KMS-11 (cell line): ENCODE measurements at regions not wholly inside any gene's neighbourhood (a gene's known extent, or its start where the extent isn't known, plus 50 kb on each side); places are given as distances from the start of the nearest gene placed in this dataset.

Experiments used
- H2AFZ ChIP-seq: fragments of 200-600 bp; sonication (generic); 2 replicates; pipeline ENCODE4 v1.6.1; 2016; ENCODE audit warnings: antibody characterized with exemption, mixed run types, low read depth
- H3K27ac ChIP-seq: fragments of 200-600 bp; sonication (generic); 2 replicates; pipeline ENCODE4 v1.6.1; 2016; ENCODE audit warnings: mild to moderate bottlenecking, mixed run types
- H3K27me3 ChIP-seq: fragments of 200-600 bp; sonication (generic); 2 replicates; pipeline ENCODE4 v1.6.1; 2017; ENCODE audit warnings: mild to moderate bottlenecking, low read depth, mixed run types, moderate library complexity; ENCODE audit not compliant: insufficient read depth
- H3K36me3 ChIP-seq: fragments of 200-600 bp; sonication (generic); 2 replicates; pipeline ENCODE4 v1.6.1; 2017; ENCODE audit warnings: mild to moderate bottlenecking, mixed run types; ENCODE audit not compliant: insufficient read depth
- H3K4me1 ChIP-seq: fragments of 200-600 bp; sonication (generic); 2 replicates; pipeline ENCODE4 v1.6.1; 2016; ENCODE audit warnings: mild to moderate bottlenecking, low read depth, mixed run types; ENCODE audit not compliant: poor library complexity, severe bottlenecking
- H3K4me2 ChIP-seq: fragments of 200-600 bp; sonication (generic); 2 replicates; pipeline ENCODE4 v1.7.0; 2016; ENCODE audit warnings: mild to moderate bottlenecking, mixed run types
- H3K4me3 ChIP-seq: fragments of 200-600 bp; sonication (generic); IDR thresholded peaks from 2 replicates; pipeline ENCODE4 v1.6.1; 2017; ENCODE audit warnings: low read depth, low read length, mixed read lengths; ENCODE audit not compliant: insufficient read depth
- H3K79me2 ChIP-seq: fragments of 200-600 bp; sonication (generic); 2 replicates; pipeline ENCODE4 v1.6.1; 2016; ENCODE audit warnings: low read depth, mixed run types; ENCODE audit not compliant: insufficient read depth
- H3K9ac ChIP-seq: fragments of 200-600 bp; sonication (generic); 2 replicates; pipeline ENCODE4 v1.6.1; 2016; ENCODE audit warnings: mild to moderate bottlenecking, mixed run types
- H4K20me1 ChIP-seq: fragments of 200-600 bp; sonication (generic); 2 replicates; pipeline ENCODE4 v1.6.1; 2016; ENCODE audit warnings: mild to moderate bottlenecking, mixed run types; ENCODE audit not compliant: insufficient read depth
- CTCF ChIP-seq: fragments of 200-600 bp; sonication (generic); conservative IDR thresholded peaks from 2 replicates; pipeline ENCODE4 v1.6.1; 2017; ENCODE audit warnings: low read depth, mild to moderate bottlenecking, antibody characterized with exemption, low read length, moderate library complexity, mixed read lengths

- Histone ChIP-seq H3K4me1 (no peaks in the 10 kb centered on the region), H3K4me3 (no peak overlapping the region), H4K20me1 (no peaks in the 10 kb centered on the region), H2AFZ (no peak overlapping the region), H3K36me3 (no peaks in the 10 kb centered on the region), H3K4me2 (no peak overlapping the region), H3K27me3 (no peaks in the 10 kb centered on the region), H3K27ac (no peak overlapping the region), H3K79me2 (no peaks in the 10 kb centered on the region), H3K9ac (no peak overlapping the region)
- no peak for TF ChIP-seq CTCF
Observed at GRCh38 chr15:69848096-69848495, 249.6 kb downstream of the TLE3 start.

GRCh38 chr15:69848551-69849231 is 249.0 kb downstream of the TLE3 start:
- Histone ChIP-seq H3K36me3 (no peaks in the 10 kb centered on the region), H2AFZ (no peak overlapping the region), H3K79me2 (no peaks in the 10 kb centered on the region), H3K4me3 (no peak overlapping the region), H3K4me2 (no peak overlapping the region), H3K4me1 (no peaks in the 10 kb centered on the region), H4K20me1 (no peaks in the 10 kb centered on the region), H3K27ac (no peak overlapping the region), H3K27me3 (no peaks in the 10 kb centered on the region), H3K9ac (no peak overlapping the region)
- no peak for TF ChIP-seq CTCF

GRCh38 chr15:69849232-69849610 is 248.5 kb downstream of the TLE3 start:
- Histone ChIP-seq H3K9ac (no peak overlapping the region), H3K4me2 (no peak overlapping the region), H3K4me3 (no peak overlapping the region), H2AFZ (no peak overlapping the region), H3K27me3 (no peaks in the 10 kb centered on the region), H3K79me2 (no peaks in the 10 kb centered on the region), H4K20me1 (no peaks in the 10 kb centered on the region), H3K27ac (no peak overlapping the region), H3K4me1 (no peaks in the 10 kb centered on the region), H3K36me3 (no peaks in the 10 kb centered on the region)
- no peak for TF ChIP-seq CTCF

- Histone ChIP-seq H3K36me3 (no peaks in the 10 kb centered on the region), H3K9ac (no peak overlapping the region), H3K4me3 (no peak overlapping the region), H3K4me2 (no peak overlapping the region), H3K27me3 (no peaks in the 10 kb centered on the region), H3K79me2 (no peaks in the 10 kb centered on the region), H4K20me1 (no peaks in the 10 kb centered on the region), H3K4me1 (no peaks in the 10 kb centered on the region), H2AFZ (no peak overlapping the region), H3K27ac (no peak overlapping the region)
- no peak for TF ChIP-seq CTCF
Observed at GRCh38 chr15:69852482-69852881, 245.2 kb downstream of the TLE3 start.
